Superior temporal gyrus (tissue), 1 donor: ENCODE measurements at regions not wholly inside any gene's neighbourhood (a gene's known extent, or its start where the extent isn't known, plus 50 kb on each side); places are given as distances from the start of the nearest gene placed in this dataset.

Source experiments
- DNase-seq: peaks from one replicate; pipeline ENCODE4 v3.0.0-alpha.2; 2016; ENCODE audit errors: extremely low spot score

DNA sequence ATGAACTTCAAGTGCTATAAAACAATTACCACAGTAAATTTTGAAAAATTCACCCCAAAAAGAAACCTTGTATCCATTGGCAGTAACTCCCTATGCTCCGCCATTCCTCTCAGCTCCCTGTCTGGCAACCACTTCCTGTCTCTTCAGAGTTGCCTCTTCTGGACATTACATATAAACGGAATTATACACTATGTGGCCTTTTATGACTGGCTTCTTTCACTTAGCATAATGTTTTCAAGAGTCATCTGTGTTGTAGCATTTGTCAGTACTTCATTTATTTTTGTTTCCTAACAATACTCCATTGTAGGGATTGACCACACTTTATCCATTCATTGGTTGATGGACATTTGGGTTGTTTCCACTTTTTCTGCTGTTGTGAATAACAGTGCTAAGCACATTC, 50.1 kb downstream of the CEP43 start:
- DNase-seq = peak; percentile 75

DNA sequence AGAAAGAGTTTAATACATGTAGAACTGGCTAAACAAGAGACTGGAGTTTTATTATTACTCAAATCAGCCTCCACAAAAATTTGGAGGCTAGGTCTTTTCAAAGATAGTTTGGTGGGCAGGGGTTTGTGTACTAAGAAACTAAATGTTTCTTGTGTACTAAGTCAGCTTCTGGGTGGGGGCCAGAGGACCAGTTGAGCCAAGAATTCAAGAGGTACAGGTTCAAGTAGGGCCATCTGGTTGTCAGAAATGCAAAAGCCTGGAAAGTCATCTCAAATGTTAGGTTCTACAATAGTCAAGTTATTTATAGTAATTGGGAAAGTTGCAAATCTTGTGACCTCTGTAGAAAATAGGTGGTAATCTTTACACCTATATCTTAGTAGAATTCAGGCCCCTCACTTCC, 51.7 kb downstream of the CEP43 start:
- DNase-seq = no peak

DNA sequence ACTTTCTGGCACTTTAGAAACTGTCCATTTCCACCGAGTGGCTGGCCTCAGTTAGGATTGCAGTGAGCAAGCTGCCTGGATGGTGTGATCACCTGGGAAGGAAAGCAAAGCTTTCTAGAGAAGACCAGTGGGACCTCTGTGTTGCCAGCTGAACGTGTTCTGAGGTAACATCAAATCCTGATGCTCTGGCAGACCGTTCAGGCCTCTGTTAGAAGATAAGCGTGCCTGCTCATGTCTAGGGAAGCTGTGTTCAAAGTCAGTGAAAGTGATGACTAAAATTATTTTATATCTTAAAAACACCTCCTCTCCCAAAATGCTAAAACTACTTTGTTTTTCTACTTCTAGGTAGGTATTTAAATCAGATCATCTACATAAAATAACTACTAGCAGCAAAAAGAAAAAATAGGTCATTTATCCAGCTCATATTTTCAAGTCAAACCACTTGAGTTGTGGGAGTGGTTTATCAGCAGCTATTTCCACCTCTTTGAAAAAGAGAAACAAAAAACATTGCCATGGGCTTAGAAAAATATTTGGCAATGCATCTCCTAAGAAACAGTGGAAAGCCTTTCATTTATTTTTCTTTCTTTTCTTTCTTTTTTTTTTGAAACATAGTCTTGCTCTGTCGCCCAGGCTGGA, 54.8 kb downstream of the CEP43 start:
- DNase-seq = no peak

DNA sequence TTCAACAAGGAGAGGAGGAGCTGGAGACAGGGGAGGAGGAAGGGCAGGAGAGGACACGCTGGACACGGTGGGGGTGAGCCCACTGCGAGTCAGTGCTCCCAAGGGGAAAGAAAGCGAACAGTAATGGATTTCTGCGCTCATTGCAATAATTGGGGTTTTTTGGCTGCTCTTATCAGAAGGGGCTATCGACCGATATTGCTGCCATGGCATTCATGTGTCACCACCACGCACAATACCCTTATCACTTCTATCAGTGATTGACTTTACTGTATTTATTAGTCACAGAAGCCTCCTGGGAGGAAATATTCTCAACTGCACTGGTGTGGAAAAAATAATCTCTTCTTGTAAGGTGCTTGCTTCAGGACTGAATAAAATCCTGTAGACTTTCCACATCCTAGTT, 55.8 kb downstream of the CEP43 start:
- no peak for DNase-seq

DNA sequence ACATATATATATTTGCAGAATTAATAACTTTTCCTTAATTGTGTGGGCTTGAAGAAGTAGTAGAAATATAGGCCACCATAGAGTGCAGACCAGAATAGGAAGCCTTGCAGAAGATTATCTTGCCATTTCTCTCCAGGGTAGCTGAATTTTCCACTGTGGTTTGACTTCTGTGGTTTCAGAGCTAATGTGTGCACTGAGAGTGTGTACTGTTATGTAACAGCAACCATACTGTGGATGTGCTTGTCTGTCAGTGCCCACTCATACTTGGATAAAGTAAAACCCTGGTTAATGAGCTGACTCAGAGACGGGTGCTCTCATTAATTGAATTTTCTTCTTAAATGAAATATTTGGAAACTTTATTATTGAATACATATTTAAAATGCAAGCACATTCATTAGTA, 57.2 kb downstream of the CEP43 start:
- DNase-seq = peak; percentile 32

DNA sequence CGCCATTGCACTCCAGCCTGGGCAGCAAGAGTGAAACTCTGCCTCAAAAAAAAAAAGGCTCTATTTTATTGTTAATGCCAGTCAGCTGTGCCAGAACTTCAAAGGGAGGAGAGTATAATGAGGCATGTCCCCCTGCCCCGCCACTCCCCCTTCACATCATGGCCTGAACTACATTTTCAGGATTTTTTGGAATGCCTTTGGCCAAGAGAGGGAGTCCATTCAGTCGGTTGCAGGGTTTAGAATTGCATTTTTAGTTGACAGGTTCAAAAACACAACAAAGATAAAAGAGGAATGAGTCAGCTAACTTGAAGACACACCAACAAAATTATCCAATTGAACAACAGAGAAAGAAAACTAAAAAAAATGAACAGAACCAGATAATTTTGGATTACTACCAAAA, 59.1 kb downstream of the CEP43 start:
- no peak for DNase-seq
